Uterus (tissue), 3 donors: ENCODE measurements at regions not wholly inside any gene's neighbourhood (a gene's known extent, or its start where the extent isn't known, plus 50 kb on each side); places are given as distances from the start of the nearest gene placed in this dataset.

Experiments
- DNase-seq, 2 donors: peaks; one replicate each; pipeline ENCODE4 v3.0.0-alpha.2; 2019 to 2020
- H3K27ac ChIP-seq, 2 donors: fragments of 200-600 bp; sonication (generic); 1 replicate in 1 of 2; 2 replicates in 1 of 2; pipeline ENCODE4 v1.5.1; 2016 to 2018
- H3K27me3 ChIP-seq, 2 donors: fragments of 200-600 bp; sonication (generic); one replicate each; pipeline ENCODE4 v1.5.1; 2018 to 2019; ENCODE audit warnings: control low read depth in 1 of 2
- H3K36me3 ChIP-seq, 2 donors: fragments of 200-600 bp; sonication (generic); one replicate each; pipeline ENCODE4 v1.5.1; 2019; ENCODE audit warnings: control low read depth in 1 of 2
- H3K4me1 ChIP-seq, 2 donors: fragments of 200-600 bp; sonication (generic); one replicate each; pipeline ENCODE4 v1.5.1; 2018 to 2019; ENCODE audit warnings: control low read depth in 1 of 2
- H3K4me3 ChIP-seq, 2 donors: fragments of 200-600 bp; sonication (generic); 1 replicate in 1 of 2; 2 replicates in 1 of 2; pipeline ENCODE4 v1.5.1; 2018 to 2019; ENCODE audit warnings: mild to moderate bottlenecking in 1 of 2
- H3K9me3 ChIP-seq, 2 donors: fragments of 200-600 bp; sonication (generic); one replicate each; pipeline ENCODE4 v1.5.1; 2019; ENCODE audit warnings: control low read depth in 1 of 2
- POLR2A ChIP-seq, 2 donors: fragments of 450-650 bp; IDR thresholded peaks; one replicate each; pipeline ENCODE4 v1.6.1; 2016; ENCODE audit warnings: antibody characterized with exemption in 2 of 2, mild to moderate bottlenecking in 1 of 2, moderate library complexity in 1 of 2
- intact Hi-C: fragments of 100-400 bp; cut with DNase I; formaldehyde crosslinking; loops from one replicate; pipeline ENCODE4 v1.15.1; 2023; ENCODE audit warnings: low total_unique reads
- TF ChIP-seq, protein P1 (sequence below), 4 experiments: fragments of 200-600 bp in 2 of 4; fragments of 450-650 bp in 2 of 4; sonication (generic) in 2 of 4; IDR thresholded peaks; one replicate each; pipeline ENCODE4 v1.5.1; 2016 to 2019; ENCODE audit warnings: antibody characterized with exemption in 4 of 4, mild to moderate bottlenecking in 2 of 4, moderate library complexity in 1 of 4
- donor health status: DM: yes; HTN: yes; CAD: no.

DNA sequence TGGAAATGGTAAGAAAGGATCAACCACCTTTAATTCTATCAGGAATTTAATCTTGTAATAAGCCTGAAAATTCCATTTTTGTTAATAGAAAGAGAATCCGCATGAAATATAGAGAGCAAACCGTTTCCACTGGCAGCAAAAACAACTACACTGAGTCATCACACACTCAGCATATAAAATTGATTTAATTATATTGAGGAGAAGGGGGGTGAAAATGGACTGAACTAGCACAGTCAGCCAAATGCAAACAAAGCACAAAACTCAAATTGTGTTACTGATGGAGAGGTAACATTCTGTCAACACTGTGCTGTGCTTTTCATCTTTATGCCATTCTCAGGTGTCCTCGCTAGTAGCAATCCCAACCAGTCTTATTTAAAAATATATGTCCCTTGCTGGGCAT is 1583.9 kb downstream of the MRPL39 start:
- TF ChIP-seq, protein P1, sequence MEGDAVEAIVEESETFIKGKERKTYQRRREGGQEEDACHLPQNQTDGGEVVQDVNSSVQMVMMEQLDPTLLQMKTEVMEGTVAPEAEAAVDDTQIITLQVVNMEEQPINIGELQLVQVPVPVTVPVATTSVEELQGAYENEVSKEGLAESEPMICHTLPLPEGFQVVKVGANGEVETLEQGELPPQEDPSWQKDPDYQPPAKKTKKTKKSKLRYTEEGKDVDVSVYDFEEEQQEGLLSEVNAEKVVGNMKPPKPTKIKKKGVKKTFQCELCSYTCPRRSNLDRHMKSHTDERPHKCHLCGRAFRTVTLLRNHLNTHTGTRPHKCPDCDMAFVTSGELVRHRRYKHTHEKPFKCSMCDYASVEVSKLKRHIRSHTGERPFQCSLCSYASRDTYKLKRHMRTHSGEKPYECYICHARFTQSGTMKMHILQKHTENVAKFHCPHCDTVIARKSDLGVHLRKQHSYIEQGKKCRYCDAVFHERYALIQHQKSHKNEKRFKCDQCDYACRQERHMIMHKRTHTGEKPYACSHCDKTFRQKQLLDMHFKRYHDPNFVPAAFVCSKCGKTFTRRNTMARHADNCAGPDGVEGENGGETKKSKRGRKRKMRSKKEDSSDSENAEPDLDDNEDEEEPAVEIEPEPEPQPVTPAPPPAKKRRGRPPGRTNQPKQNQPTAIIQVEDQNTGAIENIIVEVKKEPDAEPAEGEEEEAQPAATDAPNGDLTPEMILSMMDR (IDR thresholded peaks at IDR 0.05): no peak
- TF ChIP-seq POLR2A (IDR thresholded peaks at IDR 0.05): no peak
- no peak for DNase-seq
- Histone ChIP-seq H3K4me3 (no peak overlapping the region), H3K36me3 (no peaks in the 10 kb centered on the region), H3K9me3 (no peaks in the 10 kb centered on the region), H3K27ac (no peak overlapping the region), H3K4me1 (no peaks in the 10 kb centered on the region), H3K27me3 (no peaks in the 10 kb centered on the region)
- intact Hi-C loops: no loop called here

DNA sequence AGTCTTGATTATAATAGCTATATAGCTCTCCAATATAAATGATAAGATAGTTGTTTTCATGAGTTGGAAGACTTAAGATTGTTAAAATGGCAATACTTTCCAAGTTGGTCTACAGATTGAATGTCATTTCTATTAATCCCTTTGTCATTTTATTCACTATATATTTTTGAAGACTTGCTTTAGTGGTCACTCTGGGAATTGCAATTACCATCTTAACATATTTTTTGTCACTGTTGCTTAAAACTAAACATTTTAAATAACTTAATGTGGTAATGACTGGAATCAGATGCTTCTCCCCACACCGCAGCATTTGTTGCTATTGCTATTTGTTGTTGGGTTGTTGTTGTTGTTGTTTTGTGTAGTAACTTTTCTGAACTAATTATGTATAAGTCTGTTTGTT is 1592.9 kb downstream of the MRPL39 start:
- Histone ChIP-seq H3K4me3 (no peak overlapping the region), H3K27me3 (no peaks in the 10 kb centered on the region), H3K36me3 (no peaks in the 10 kb centered on the region), H3K4me1 (no peaks in the 10 kb centered on the region), H3K9me3 (no peaks in the 10 kb centered on the region), H3K27ac (no peak overlapping the region)
- no peak for DNase-seq
- intact Hi-C loops: no loop called here
- TF ChIP-seq, protein P1 (IDR thresholded peaks at IDR 0.05): no peak
- no peak for TF ChIP-seq POLR2A (IDR thresholded peaks at IDR 0.05)

DNA sequence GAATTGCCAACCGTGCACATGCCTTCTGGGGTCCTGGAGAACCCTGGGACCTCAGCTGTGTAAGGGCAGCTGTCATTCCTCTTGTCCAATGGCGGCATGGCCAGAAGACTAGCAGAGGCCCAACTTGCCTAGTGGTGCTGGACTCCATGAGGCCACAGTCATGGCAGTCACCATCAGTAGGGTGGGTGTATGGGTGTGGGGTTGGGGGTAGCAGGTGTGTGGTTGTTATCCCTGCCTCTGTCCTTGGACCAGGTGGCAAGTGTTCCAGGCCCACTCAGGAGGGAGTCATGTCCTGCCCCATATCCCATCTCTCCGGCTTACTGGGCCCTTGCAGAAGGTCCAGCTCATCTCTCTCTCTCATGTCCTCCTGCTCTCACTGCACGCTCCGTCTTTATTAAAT is 1596.2 kb downstream of the MRPL39 start:
- no peak for TF ChIP-seq POLR2A (IDR thresholded peaks at IDR 0.05)
- TF ChIP-seq, protein P1 (IDR thresholded peaks at IDR 0.05): no peak
- intact Hi-C loops: no loop called here
- Histone ChIP-seq H3K27me3 (no peaks in the 10 kb centered on the region), H3K27ac (no peak overlapping the region), H3K4me1 (no peaks in the 10 kb centered on the region), H3K36me3 (no peaks in the 10 kb centered on the region), H3K9me3 (no peaks in the 10 kb centered on the region), H3K4me3 (no peak overlapping the region)
- no peak for DNase-seq

DNA sequence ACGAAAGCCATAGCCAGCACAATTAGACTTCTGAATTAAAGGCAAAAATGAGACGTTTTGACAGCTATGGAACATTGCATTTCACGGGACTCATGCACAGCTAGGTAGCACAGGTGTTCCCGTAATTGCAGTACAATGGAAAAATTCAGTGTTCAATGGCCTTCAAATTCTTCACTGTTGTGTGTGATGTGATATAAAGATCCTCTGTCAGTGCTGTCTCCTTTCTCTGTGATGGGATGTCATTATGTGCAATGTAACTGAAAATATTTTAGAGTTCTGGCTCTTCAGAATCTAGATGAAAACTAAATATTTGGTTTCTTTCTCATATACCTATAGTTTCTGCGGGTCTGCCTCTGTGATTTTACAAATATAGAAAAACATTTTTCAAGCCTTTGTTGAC is 1599.7 kb downstream of the MRPL39 start:
- Histone ChIP-seq H3K9me3 (no peaks in the 10 kb centered on the region), H3K27ac (no peak overlapping the region), H3K4me3 (no peak overlapping the region), H3K27me3 (no peaks in the 10 kb centered on the region), H3K36me3 (no peaks in the 10 kb centered on the region), H3K4me1 (no peaks in the 10 kb centered on the region)
- intact Hi-C loops: no loop called here
- TF ChIP-seq POLR2A (IDR thresholded peaks at IDR 0.05): no peak
- TF ChIP-seq, protein P1 (IDR thresholded peaks at IDR 0.05): no peak
- no peak for DNase-seq

DNA sequence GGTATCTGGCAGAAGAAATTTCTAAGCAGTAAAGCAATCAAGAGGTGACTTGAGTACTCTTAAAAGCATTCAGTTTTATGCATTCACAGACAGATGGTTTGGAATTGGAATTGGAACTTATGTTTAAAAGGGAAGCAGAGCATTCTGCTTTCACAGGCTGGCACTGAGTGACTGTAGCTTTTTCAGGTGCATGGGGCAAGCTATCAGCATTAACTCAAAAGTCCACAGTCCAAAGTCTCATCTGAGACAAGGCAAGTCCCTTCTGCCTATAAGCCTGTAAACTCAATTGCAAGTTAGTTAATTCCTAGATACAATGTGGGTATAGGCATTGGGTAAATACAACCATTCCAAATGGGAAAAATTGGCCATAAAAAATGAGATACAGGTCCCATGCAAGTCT is 1620.3 kb downstream of the MRPL39 start:
- no peak for DNase-seq
- Histone ChIP-seq H3K27ac (no peak overlapping the region), H3K27me3 (no peaks in the 10 kb centered on the region), H3K36me3 (no peaks in the 10 kb centered on the region), H3K4me3 (no peak overlapping the region), H3K9me3 (no peaks in the 10 kb centered on the region), H3K4me1 (no peaks in the 10 kb centered on the region)
- intact Hi-C loops: no loop called here
- TF ChIP-seq POLR2A (IDR thresholded peaks at IDR 0.05): no peak
- TF ChIP-seq, protein P1 (IDR thresholded peaks at IDR 0.05): no peak
